PC-3 (cell line): ENCODE measurements at regions not wholly inside any gene's neighbourhood (a gene's known extent, or its start where the extent isn't known, plus 50 kb on each side); places are given as distances from the start of the nearest gene placed in this dataset.

ENCODE experiments used
- ATAC-seq: fragments of 200-7000 bp; cut with Tn5 transposase; 2 replicates; pipeline ENCODE4 v1.9.1; 2020; ENCODE audit warnings: mild to moderate bottlenecking, moderate library complexity
- BruUV-seq: library from RNA; stranded (reverse); fragments of 400-500 nt; replicated peaks from 2 replicates; lab custom pipeline; 2021; lab: Mats Ljungman, UMichigan
- CTCF ChIA-PET: fragments of 300-600 bp; sonication (Branson Sonifier 250); formaldehyde crosslinking; loops from one replicate; lab custom pipeline; 2022; ENCODE audit warnings: antibody characterized with exemption; lab: Charles Lee
- POLR2A ChIA-PET: fragments of 300-600 bp; sonication (Branson Sonifier 250); formaldehyde crosslinking; loops from one replicate; lab custom pipeline; 2022; ENCODE audit warnings: antibody characterized with exemption; ENCODE audit not compliant: unreplicated experiment; lab: Charles Lee
- DNase-seq: peaks from one replicate; pipeline ENCODE4 v3.0.0-alpha.2; 2015
- H2AFZ ChIP-seq: fragments of 300-600 bp; sonication (generic); 2 replicates; pipeline ENCODE4 v1.6.0; 2016; ENCODE audit warnings: antibody characterized with exemption, low read length
- H3F3A ChIP-seq: fragments of 300-600 bp; sonication (generic); one replicate; pipeline ENCODE4 v1.6.0; 2017; ENCODE audit warnings: antibody characterized with exemption, low read length, control low read depth, mild to moderate bottlenecking; ENCODE audit not compliant: unreplicated experiment
- H3K27ac ChIP-seq: fragments of 300-600 bp; sonication (generic); 2 replicates; pipeline ENCODE4 v1.5.1; 2016; ENCODE audit warnings: mild to moderate bottlenecking, low read length
- H3K27me3 ChIP-seq: fragments of 300-600 bp; sonication (generic); 2 replicates; pipeline ENCODE4 v1.6.1; 2016; ENCODE audit warnings: low read length, mixed read lengths
- H3K36me3 ChIP-seq: fragments of 300-600 bp; sonication (generic); 2 replicates; pipeline ENCODE4 v1.6.1; 2016; ENCODE audit warnings: low read depth, mixed run types, low read length, mixed read lengths
- H3K4me1 ChIP-seq: fragments of 300-600 bp; sonication (generic); 2 replicates; pipeline ENCODE4 v1.5.1; 2016; ENCODE audit warnings: low read length; ENCODE audit not compliant: insufficient read depth
- H3K4me2 ChIP-seq: fragments of 300-600 bp; sonication (generic); 2 replicates; pipeline ENCODE4 v1.6.0; 2016; ENCODE audit warnings: low read length
- H3K4me3 ChIP-seq: fragments of 300-600 bp; sonication (generic); 2 replicates; pipeline ENCODE4 v1.5.1; 2016; ENCODE audit warnings: mild to moderate bottlenecking, low read length, mixed read lengths
- H3K79me2 ChIP-seq: fragments of 300-600 bp; sonication (generic); 2 replicates; pipeline ENCODE4 v1.6.1; 2017; ENCODE audit warnings: low read length, mixed read lengths
- H3K9ac ChIP-seq: fragments of 300-600 bp; sonication (generic); 2 replicates; pipeline ENCODE4 v1.6.0; 2016; ENCODE audit warnings: mild to moderate bottlenecking, low read length
- H3K9me2 ChIP-seq: fragments of 300-600 bp; sonication (generic); replicated peaks from 2 replicates; pipeline ENCODE4 v1.6.1; 2016; ENCODE audit warnings: mixed run types, low read length, mixed read lengths
- H3K9me3 ChIP-seq: fragments of 300-600 bp; sonication (generic); 2 replicates; pipeline ENCODE4 v1.6.1; 2016; ENCODE audit warnings: low read length, mixed read lengths
- H4K20me1 ChIP-seq: fragments of 300-600 bp; sonication (generic); 2 replicates; pipeline ENCODE4 v1.6.1; 2016; ENCODE audit warnings: low read length, mixed read lengths
- CTCF ChIP-seq: fragments of 300-600 bp; sonication (generic); conservative IDR thresholded peaks from 2 replicates; pipeline ENCODE4 v1.5.1; 2017; ENCODE audit warnings: antibody characterized with exemption, low read depth, mild to moderate bottlenecking, low read length
- EZH2 ChIP-seq: fragments of 300-600 bp; sonication (generic); IDR thresholded peaks from one replicate; pipeline ENCODE4 v1.6.1; 2017; ENCODE audit warnings: antibody characterized with exemption, mild to moderate bottlenecking, low read length; ENCODE audit not compliant: unreplicated experiment
- EZH2phosphoT487 ChIP-seq: fragments of 300-600 bp; sonication (generic); IDR thresholded peaks from 2 replicates; pipeline ENCODE4 v1.6.1; 2018; ENCODE audit warnings: mild to moderate bottlenecking, antibody characterized with exemption, low read length, borderline replicate concordance
- intact Hi-C: fragments of 100-400 bp; cut with micrococcal nuclease; formaldehyde crosslinking; loops from 2 replicates; pipeline ENCODE4 v1.9.0; 2023

DNA sequence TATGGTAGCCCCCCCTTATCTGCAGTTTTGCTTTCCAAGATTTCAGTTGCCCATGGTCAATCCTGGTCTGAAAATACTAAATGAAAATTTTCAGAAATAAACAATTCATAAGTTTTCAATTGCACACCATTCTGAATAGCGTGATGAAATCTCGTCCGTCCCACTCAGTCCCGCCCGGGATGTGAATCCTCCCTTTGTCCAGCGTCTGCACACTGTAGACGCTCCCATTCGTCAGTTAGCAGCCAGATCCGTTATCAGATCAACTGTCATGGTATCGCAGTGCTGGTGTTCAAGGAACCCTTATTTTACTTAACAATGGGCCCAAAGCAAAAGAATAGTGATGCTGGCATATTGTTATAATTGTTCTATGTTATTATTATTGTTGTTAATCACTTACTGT, 98.6 kb downstream of the TMEM215 start:
- no peak for DNase-seq
- BruUV-seq = no TSS peak
- no peak overlapping the region for H2AFZ ChIP-seq
- ChIA-PET POLR2A (no interaction called here), CTCF (no interaction called here)
- H3K4me2 ChIP-seq = no peak overlapping the region
- no peaks in the 10 kb centered on the region for H3K9me3 ChIP-seq
- no peaks in the 10 kb centered on the region for H3K27me3 ChIP-seq
- no peak for TF ChIP-seq CTCF
- TF ChIP-seq EZH2phosphoT487 = no peak
- no peak for TF ChIP-seq EZH2
- H3K4me3 ChIP-seq = no peak overlapping the region
- no peaks in the 10 kb centered on the region for H3K9me2 ChIP-seq
- intact Hi-C loops = no loop called here
- H3K27ac ChIP-seq = no peak overlapping the region
- no peak for ATAC-seq
- no peaks in the 10 kb centered on the region for H4K20me1 ChIP-seq
- no peaks in the 10 kb centered on the region for H3K4me1 ChIP-seq
- no peak overlapping the region for H3K9ac ChIP-seq
- H3F3A ChIP-seq = no peaks in the 10 kb centered on the region
- H3K79me2 ChIP-seq = no peaks in the 10 kb centered on the region
- H3K36me3 ChIP-seq = no peaks in the 10 kb centered on the region

DNA sequence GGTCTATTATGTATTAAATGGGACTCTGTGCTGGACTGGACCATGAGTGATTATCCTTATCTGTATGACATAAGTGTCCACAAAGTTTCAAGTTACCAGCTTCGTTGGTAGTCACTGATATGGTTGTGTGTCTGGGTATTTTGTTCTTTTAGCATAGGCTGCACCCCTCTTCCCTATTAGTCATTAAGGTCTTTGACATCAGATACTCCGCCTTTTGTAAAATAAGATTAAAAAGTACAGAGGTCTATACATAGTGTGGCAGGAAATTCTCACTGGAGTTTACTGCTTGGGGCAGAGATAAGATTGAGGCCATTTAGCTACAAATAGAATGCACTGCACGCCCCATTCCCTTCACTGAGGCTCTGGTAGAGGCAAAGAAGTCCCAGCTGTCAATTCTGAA, 99.4 kb downstream of the TMEM215 start:
- H3K4me3 ChIP-seq = no peak overlapping the region
- no peak for ATAC-seq
- no peaks in the 10 kb centered on the region for H3F3A ChIP-seq
- no peaks in the 10 kb centered on the region for H3K4me1 ChIP-seq
- no peaks in the 10 kb centered on the region for H3K27me3 ChIP-seq
- no peaks in the 10 kb centered on the region for H3K9me2 ChIP-seq
- CTCF ChIA-PET = no interaction called here
- POLR2A ChIA-PET = no interaction called here
- H3K9me3 ChIP-seq = no peaks in the 10 kb centered on the region
- no peaks in the 10 kb centered on the region for H3K36me3 ChIP-seq
- no peak overlapping the region for H2AFZ ChIP-seq
- no TSS peak for BruUV-seq
- no peak overlapping the region for H3K4me2 ChIP-seq
- H4K20me1 ChIP-seq = no peaks in the 10 kb centered on the region
- DNase-seq = no peak
- intact Hi-C loops = no loop called here
- H3K27ac ChIP-seq = no peak overlapping the region
- TF ChIP-seq EZH2 = no peak
- TF ChIP-seq CTCF = no peak
- no peak for TF ChIP-seq EZH2phosphoT487
- no peak overlapping the region for H3K9ac ChIP-seq
- no peaks in the 10 kb centered on the region for H3K79me2 ChIP-seq

GRCh38 chr9:32884482-32884881, 101.1 kb downstream of the TMEM215 start:
- no peaks in the 10 kb centered on the region for H3K4me1 ChIP-seq
- no peaks in the 10 kb centered on the region for H4K20me1 ChIP-seq
- DNase-seq = no peak
- no peaks in the 10 kb centered on the region for H3K79me2 ChIP-seq
- intact Hi-C loops = no loop called here
- ATAC-seq = no peak
- H3K4me2 ChIP-seq = no peak overlapping the region
- no peaks in the 10 kb centered on the region for H3F3A ChIP-seq
- H2AFZ ChIP-seq = no peak overlapping the region
- no peaks in the 10 kb centered on the region for H3K9me2 ChIP-seq
- no TSS peak for BruUV-seq
- no peak overlapping the region for H3K4me3 ChIP-seq
- no peak overlapping the region for H3K27ac ChIP-seq
- H3K36me3 ChIP-seq = no peaks in the 10 kb centered on the region
- ChIA-PET POLR2A (no interaction called here), CTCF (no interaction called here)
- no peaks in the 10 kb centered on the region for H3K9me3 ChIP-seq
- no peak for TF ChIP-seq EZH2
- TF ChIP-seq CTCF = no peak
- no peak for TF ChIP-seq EZH2phosphoT487
- H3K27me3 ChIP-seq = no peaks in the 10 kb centered on the region
- H3K9ac ChIP-seq = no peak overlapping the region
